SK-N-SH treated with all-trans-retinoic acid at 6 μM for 48 hours (cell line): ENCODE measurements at regions not wholly inside any gene's neighbourhood (a gene's known extent, or its start where the extent isn't known, plus 50 kb on each side); places are given as distances from the start of the nearest gene placed in this dataset.

Experiments
- ARNTL ChIP-seq: fragments of 450-650 bp; formaldehyde crosslinking; IDR thresholded peaks from 2 replicates; pipeline ENCODE4 v1.5.0; 2020; ENCODE audit warnings: low read depth, mild to moderate bottlenecking, moderate library complexity, borderline replicate concordance
- CSDC2 ChIP-seq: fragments of 250-450 bp; sonication (Bioruptor Pico); IDR thresholded peaks from 2 replicates; pipeline ENCODE4 v1.5.0; 2020; ENCODE audit warnings: mild to moderate bottlenecking, moderate library complexity
- ESRRG ChIP-seq: fragments of 250-450 bp; sonication (Bioruptor Pico); IDR thresholded peaks from 2 replicates; pipeline ENCODE4 v1.6.1; 2021; ENCODE audit warnings: mild to moderate bottlenecking
- PATZ1 ChIP-seq: fragments of 250-450 bp; sonication (Bioruptor Pico); IDR thresholded peaks from 2 replicates; pipeline ENCODE4 v1.8.0; 2020; ENCODE audit warnings: mild to moderate bottlenecking, moderate library complexity, borderline replicate concordance
- PPARA ChIP-seq: fragments of 250-450 bp; sonication (Bioruptor Pico); IDR thresholded peaks from 2 replicates; pipeline ENCODE4 v1.5.0; 2020; ENCODE audit warnings: mild to moderate bottlenecking, borderline replicate concordance
- RARB ChIP-seq: fragments of 250-450 bp; sonication (Bioruptor Pico); IDR thresholded peaks from 2 replicates; pipeline ENCODE4 v1.8.0; 2021; ENCODE audit warnings: mild to moderate bottlenecking, moderate library complexity
- SNAI2 ChIP-seq: fragments of 250-450 bp; sonication (Bioruptor Pico); IDR thresholded peaks from 2 replicates; pipeline ENCODE4 v1.5.0; 2020; ENCODE audit warnings: mild to moderate bottlenecking, moderate library complexity
- TOX ChIP-seq: fragments of 250-450 bp; sonication (Bioruptor Pico); IDR thresholded peaks from 2 replicates; pipeline ENCODE4 v1.8.0; 2021; ENCODE audit warnings: mild to moderate bottlenecking, moderate library complexity, borderline replicate concordance
- ZC3H10 ChIP-seq: fragments of 250-450 bp; sonication (Bioruptor Pico); IDR thresholded peaks from 2 replicates; pipeline ENCODE4 v1.5.1; 2021; ENCODE audit warnings: mild to moderate bottlenecking, moderate library complexity
- ZFP30 ChIP-seq: fragments of 450-650 bp; formaldehyde crosslinking; IDR thresholded peaks from 2 replicates; pipeline ENCODE4 v1.5.0; 2022; ENCODE audit warnings: mild to moderate bottlenecking, moderate library complexity
- ZNF70 ChIP-seq: fragments of 450-650 bp; formaldehyde crosslinking; IDR thresholded peaks from 2 replicates; pipeline ENCODE4 v1.5.0; 2020; ENCODE audit warnings: mild to moderate bottlenecking, moderate library complexity

DNA sequence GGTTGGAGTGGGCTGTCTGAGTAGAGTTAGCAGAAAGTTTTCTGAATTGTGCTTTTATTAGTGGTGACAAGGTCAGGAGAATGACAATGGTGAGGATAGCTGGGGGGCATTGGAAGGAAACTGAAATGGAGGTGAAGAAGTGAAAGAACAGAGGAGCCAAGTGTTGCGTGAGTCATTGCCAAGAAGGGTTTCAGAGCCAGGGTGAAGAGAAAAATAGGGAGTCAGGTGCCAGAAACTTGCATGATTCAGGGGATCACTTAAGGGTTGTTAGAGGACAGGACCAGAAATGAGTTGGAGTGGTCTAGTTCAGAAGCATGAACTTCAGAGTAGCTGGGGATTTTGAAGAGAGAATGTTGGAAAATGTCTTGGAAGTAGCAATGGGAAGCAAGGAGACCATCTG is 86.0 kb upstream of the GALNT15 start:
- no peak for TF ChIP-seq ARNTL (CRISPR knock-in tag)
- no peak for TF ChIP-seq RARB
- TF ChIP-seq ZNF70 (CRISPR knock-in tag), result no peak
- no peak for TF ChIP-seq CSDC2 (CRISPR knock-in tag)
- no peak for TF ChIP-seq TOX (CRISPR knock-in tag)
- TF ChIP-seq SNAI2, result no peak
- TF ChIP-seq PATZ1 (CRISPR knock-in tag), result no peak
- TF ChIP-seq ESRRG, result no peak
- no peak for TF ChIP-seq ZC3H10 (CRISPR knock-in tag)
- no peak for TF ChIP-seq ZFP30 (CRISPR knock-in tag)
- TF ChIP-seq PPARA (CRISPR knock-in tag), result no peak
